HepG2 (cell line): ENCODE measurements at regions not wholly inside any gene's neighbourhood (a gene's known extent, or its start where the extent isn't known, plus 50 kb on each side); places are given as distances from the start of the nearest gene placed in this dataset.

Source experiments
- ATAC-seq: fragments of 200-7000 bp; cut with Tn5 transposase; 3 replicates; pipeline ENCODE4 v1.9.1; 2020; ENCODE audit warnings: mild to moderate bottlenecking, moderate library complexity
- BruUV-seq: library from RNA; stranded (reverse); fragments of 400-500 nt; replicated peaks from 2 replicates; lab custom pipeline; 2021; lab: Mats Ljungman, UMichigan
- CTCF ChIA-PET: fragments of 300-600 bp; formaldehyde crosslinking; extraction: SDS; loops from one replicate; lab custom pipeline; 2021; ENCODE audit warnings: low total read pairs, inconsistent platforms, low intra/inter-chr PET ratio; lab: Yijun Ruan, JAX
- POLR2A ChIA-PET: fragments of 350-600 bp; sonication (Branson Sonifier 250); formaldehyde crosslinking; loops from one replicate; lab custom pipeline; 2020; ENCODE audit warnings: antibody characterized with exemption, inconsistent platforms; lab: Yijun Ruan, JAX
- DNase-seq: peaks from one replicate; pipeline ENCODE4 v3.0.0-alpha.2; 2015; ENCODE audit warnings: low spot score
- FAIRE-seq: peaks from 3 replicates; lab custom pipeline; 2011; peaks lifted over from hg19 to GRCh38; lab: Jason Lieb, UNC
- H2AFZ ChIP-seq: one replicate; pipeline ENCODE4 v1.6.1; 2011; ENCODE audit warnings: low read length, inconsistent platforms
- H3K27ac ChIP-seq: fragments of 300-600 bp; 3 replicates; pipeline ENCODE4 v1.8.0; 2011; ENCODE audit warnings: mixed run types, mild to moderate bottlenecking, mixed read lengths, low read length, inconsistent platforms; ENCODE audit not compliant: insufficient read depth; ENCODE audit errors: extremely low read length
- H3K27me3 ChIP-seq, 2 experiments: fragments of 200-600 bp in 1 of 2; 2 replicates in 1 of 2; 3 replicates in 1 of 2; pipeline versions ENCODE4 v1.6.0 to v1.8.0; 2011; ENCODE audit warnings: low read length in 2 of 2, mild to moderate bottlenecking in 2 of 2, moderate library complexity in 2 of 2, inconsistent platforms in 1 of 2; ENCODE audit not compliant: insufficient read depth in 2 of 2, control insufficient read depth in 1 of 2
- H3K36me3 ChIP-seq, 2 experiments: fragments of 200-600 bp in 1 of 2; replicated peaks in 1 of 2; 2 replicates in 1 of 2; 3 replicates in 1 of 2; pipeline versions ENCODE4 v1.5.1 to v1.8.0; 2011; ENCODE audit warnings: low read length in 2 of 2, inconsistent platforms in 1 of 2; ENCODE audit not compliant: insufficient read depth in 2 of 2, control insufficient read depth in 1 of 2
- H3K4me1 ChIP-seq: 2 replicates; pipeline ENCODE4 v1.5.1; 2012; ENCODE audit warnings: low read length, inconsistent platforms; ENCODE audit not compliant: insufficient read depth
- H3K4me2 ChIP-seq: 2 replicates; pipeline ENCODE4 v1.6.0; 2011; ENCODE audit warnings: low read depth, low read length, inconsistent platforms
- H3K4me3 ChIP-seq, 3 experiments: fragments of 200-600 bp in 1 of 3; sonication (generic), shearing (Covaris generic) in 1 of 3; replicated peaks in 1 of 3; 2 replicates each; pipeline ENCODE4 v1.5.1; 2011 to 2016; ENCODE audit warnings: low read length in 3 of 3, inconsistent platforms in 2 of 3, low read depth in 2 of 3, mild to moderate bottlenecking in 2 of 3, control low read depth in 1 of 3, mixed read lengths in 1 of 3; ENCODE audit not compliant: insufficient read depth in 1 of 3
- H3K79me2 ChIP-seq: one replicate; pipeline ENCODE4 v1.6.1; 2011; ENCODE audit warnings: low read length, inconsistent platforms; ENCODE audit not compliant: insufficient read depth
- H3K9ac ChIP-seq: 2 replicates; pipeline ENCODE4 v1.6.0; 2011; ENCODE audit warnings: mild to moderate bottlenecking, low read depth, low read length, inconsistent platforms; ENCODE audit not compliant: insufficient read depth
- H3K9me3 ChIP-seq: 2 replicates; pipeline ENCODE4 v1.5.1; 2012; ENCODE audit warnings: mild to moderate bottlenecking, low read length
- H4K20me1 ChIP-seq: 2 replicates; pipeline ENCODE4 v1.6.0; 2011; ENCODE audit warnings: inconsistent platforms, mild to moderate bottlenecking, low read length, moderate library complexity; ENCODE audit not compliant: insufficient read depth
- ESRRA ChIP-seq: sonication (generic); formaldehyde crosslinking; IDR thresholded peaks from 2 replicates; pipeline ENCODE4 v1.5.1; 2020; ENCODE audit warnings: mild to moderate bottlenecking, low read depth, missing genetic modification reagents
- KDM3A ChIP-seq: IDR thresholded peaks from 2 replicates; pipeline ENCODE4 v1.6.1; 2018; ENCODE audit warnings: low read depth, missing compliant biosample characterization
- REXO4 ChIP-seq: sonication (generic); formaldehyde crosslinking; IDR thresholded peaks from 2 replicates; pipeline ENCODE4 v1.8.0; 2022; ENCODE audit warnings: missing genetic modification reagents, mild to moderate bottlenecking, borderline replicate concordance
- ZNF557 ChIP-seq: sonication (generic); formaldehyde crosslinking; IDR thresholded peaks from 2 replicates; pipeline ENCODE4 v1.4.0; 2020; ENCODE audit warnings: missing genetic modification reagents
- in situ Hi-C: cut with HindIII; loops from 2 replicates; pipeline ENCODE4 v1.10.0; 2017; ENCODE audit warnings: low pct_unique_long_range_greater_than_20kb; ENCODE audit not compliant: extremely low pct_ligation_motif_present
- intact Hi-C: fragments of 100-400 bp; cut with micrococcal nuclease; formaldehyde crosslinking; loops from one replicate; pipeline ENCODE4 v1.10.0; 2022; ENCODE audit not compliant: unreplicated experiment
- TF ChIP-seq, protein P1 (sequence below): sonication (generic); formaldehyde crosslinking; IDR thresholded peaks from 2 replicates; pipeline ENCODE4 v1.4.0; 2020; ENCODE audit warnings: low read depth, missing genetic modification reagents
- TF ChIP-seq, protein P2 (sequence below): sonication (generic); formaldehyde crosslinking; IDR thresholded peaks from 2 replicates; pipeline ENCODE4 v1.5.1; 2020; ENCODE audit warnings: missing genetic modification reagents, mild to moderate bottlenecking, borderline replicate concordance

DNA sequence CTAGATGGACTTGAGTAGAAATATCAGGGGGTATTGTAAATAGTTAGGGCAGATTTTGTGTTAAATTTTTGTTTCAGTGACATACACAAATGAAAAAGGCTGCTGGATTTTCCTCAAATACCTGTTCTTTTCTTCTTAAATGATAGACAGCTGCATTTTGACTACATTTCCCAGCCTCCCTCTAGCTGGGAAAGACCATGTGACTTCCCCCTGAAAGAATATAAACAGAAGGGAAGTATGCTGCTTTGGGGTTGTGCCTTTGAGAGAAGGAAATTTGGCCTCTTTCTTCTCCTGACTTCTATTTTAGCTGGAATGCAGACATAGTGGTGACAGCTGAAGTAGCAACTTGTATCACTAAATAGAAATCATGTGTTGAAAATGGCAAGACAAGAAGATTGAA is 476.1 kb upstream of the SYT1 start:
- in situ Hi-C loops: no loop called here
- Histone ChIP-seq H3K4me1 (no peaks in the 10 kb centered on the region), H3K9ac (no peak overlapping the region), H3K27ac (no peak overlapping the region), H2AFZ (no peak overlapping the region), H3K27me3 (no peaks in the 10 kb centered on the region), H3K79me2 (no peaks in the 10 kb centered on the region), H3K9me3 (no peaks in the 10 kb centered on the region), H3K36me3 (no peaks in the 10 kb centered on the region), H3K4me2 (no peak overlapping the region), H4K20me1 (no peaks in the 10 kb centered on the region), H3K4me3 (no peak overlapping the region)
- no TSS peak for BruUV-seq
- TF ChIP-seq ZNF557 (CRISPR knock-in tag) (no peak), REXO4 (CRISPR knock-in tag) (no peak), ESRRA (no peak), KDM3A (CRISPR knock-in tag) (no peak)
- TF ChIP-seq, protein P1, sequence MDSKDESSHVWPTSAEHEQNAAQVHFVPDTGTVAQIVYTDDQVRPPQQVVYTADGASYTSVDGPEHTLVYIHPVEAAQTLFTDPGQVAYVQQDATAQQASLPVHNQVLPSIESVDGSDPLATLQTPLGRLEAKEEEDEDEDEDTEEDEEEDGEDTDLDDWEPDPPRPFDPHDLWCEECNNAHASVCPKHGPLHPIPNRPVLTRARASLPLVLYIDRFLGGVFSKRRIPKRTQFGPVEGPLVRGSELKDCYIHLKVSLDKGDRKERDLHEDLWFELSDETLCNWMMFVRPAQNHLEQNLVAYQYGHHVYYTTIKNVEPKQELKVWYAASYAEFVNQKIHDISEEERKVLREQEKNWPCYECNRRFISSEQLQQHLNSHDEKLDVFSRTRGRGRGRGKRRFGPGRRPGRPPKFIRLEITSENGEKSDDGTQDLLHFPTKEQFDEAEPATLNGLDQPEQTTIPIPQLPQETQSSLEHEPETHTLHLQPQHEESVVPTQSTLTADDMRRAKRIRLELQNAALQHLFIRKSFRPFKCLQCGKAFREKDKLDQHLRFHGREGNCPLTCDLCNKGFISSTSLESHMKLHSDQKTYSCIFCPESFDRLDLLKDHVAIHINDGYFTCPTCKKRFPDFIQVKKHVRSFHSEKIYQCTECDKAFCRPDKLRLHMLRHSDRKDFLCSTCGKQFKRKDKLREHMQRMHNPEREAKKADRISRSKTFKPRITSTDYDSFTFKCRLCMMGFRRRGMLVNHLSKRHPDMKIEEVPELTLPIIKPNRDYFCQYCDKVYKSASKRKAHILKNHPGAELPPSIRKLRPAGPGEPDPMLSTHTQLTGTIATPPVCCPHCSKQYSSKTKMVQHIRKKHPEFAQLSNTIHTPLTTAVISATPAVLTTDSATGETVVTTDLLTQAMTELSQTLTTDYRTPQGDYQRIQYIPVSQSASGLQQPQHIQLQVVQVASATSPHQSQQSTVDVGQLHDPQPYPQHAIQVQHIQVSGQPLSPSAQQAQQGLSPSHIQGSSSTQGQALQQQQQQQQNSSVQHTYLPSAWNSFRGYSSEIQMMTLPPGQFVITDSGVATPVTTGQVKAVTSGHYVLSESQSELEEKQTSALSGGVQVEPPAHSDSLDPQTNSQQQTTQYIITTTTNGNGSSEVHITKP: no peak
- TF ChIP-seq, protein P2, sequence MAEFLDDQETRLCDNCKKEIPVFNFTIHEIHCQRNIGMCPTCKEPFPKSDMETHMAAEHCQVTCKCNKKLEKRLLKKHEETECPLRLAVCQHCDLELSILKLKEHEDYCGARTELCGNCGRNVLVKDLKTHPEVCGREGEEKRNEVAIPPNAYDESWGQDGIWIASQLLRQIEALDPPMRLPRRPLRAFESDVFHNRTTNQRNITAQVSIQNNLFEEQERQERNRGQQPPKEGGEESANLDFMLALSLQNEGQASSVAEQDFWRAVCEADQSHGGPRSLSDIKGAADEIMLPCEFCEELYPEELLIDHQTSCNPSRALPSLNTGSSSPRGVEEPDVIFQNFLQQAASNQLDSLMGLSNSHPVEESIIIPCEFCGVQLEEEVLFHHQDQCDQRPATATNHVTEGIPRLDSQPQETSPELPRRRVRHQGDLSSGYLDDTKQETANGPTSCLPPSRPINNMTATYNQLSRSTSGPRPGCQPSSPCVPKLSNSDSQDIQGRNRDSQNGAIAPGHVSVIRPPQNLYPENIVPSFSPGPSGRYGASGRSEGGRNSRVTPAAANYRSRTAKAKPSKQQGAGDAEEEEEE (CRISPR knock-in tag): no peak
- POLR2A ChIA-PET: no interaction called here
- FAIRE-seq (no peak), DNase-seq (no peak), ATAC-seq (no peak)
- CTCF ChIA-PET: no interaction called here
- intact Hi-C loops: no loop called here
